H1 (cell line): ENCODE measurements at regions not wholly inside any gene's neighbourhood (a gene's known extent, or its start where the extent isn't known, plus 50 kb on each side); places are given as distances from the start of the nearest gene placed in this dataset.

Experiments used
- TF ChIP-seq, protein P1 (sequence below): fragments of 300-600 bp; sonication (generic); IDR thresholded peaks from 2 replicates; pipeline ENCODE4 v1.7.1; 2012; ENCODE audit warnings: low read length, moderate library complexity, mild to moderate bottlenecking, inconsistent platforms; ENCODE audit not compliant: insufficient replicate concordance

DNA sequence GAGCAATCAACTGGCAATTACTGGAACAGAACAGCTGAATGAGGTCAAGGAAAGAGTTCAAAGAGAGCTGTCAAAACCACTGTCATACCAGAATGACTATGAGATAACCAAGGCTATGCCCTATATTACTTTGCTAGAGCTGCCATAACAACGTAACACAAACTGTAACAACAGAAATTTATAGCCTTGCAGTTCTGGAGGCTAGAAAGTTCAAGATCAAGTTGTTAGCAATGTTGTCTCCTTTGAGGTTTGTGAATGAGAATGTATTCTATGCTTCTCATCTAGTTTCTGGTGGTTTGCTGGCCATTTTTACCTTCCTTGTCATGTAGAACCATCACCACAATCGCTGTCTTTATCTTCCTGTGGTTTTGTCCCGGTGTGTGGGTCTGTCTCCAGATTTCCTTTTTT lies 1323.0 kb upstream of the GJE1 start (continued):
- TF ChIP-seq, protein P1, sequence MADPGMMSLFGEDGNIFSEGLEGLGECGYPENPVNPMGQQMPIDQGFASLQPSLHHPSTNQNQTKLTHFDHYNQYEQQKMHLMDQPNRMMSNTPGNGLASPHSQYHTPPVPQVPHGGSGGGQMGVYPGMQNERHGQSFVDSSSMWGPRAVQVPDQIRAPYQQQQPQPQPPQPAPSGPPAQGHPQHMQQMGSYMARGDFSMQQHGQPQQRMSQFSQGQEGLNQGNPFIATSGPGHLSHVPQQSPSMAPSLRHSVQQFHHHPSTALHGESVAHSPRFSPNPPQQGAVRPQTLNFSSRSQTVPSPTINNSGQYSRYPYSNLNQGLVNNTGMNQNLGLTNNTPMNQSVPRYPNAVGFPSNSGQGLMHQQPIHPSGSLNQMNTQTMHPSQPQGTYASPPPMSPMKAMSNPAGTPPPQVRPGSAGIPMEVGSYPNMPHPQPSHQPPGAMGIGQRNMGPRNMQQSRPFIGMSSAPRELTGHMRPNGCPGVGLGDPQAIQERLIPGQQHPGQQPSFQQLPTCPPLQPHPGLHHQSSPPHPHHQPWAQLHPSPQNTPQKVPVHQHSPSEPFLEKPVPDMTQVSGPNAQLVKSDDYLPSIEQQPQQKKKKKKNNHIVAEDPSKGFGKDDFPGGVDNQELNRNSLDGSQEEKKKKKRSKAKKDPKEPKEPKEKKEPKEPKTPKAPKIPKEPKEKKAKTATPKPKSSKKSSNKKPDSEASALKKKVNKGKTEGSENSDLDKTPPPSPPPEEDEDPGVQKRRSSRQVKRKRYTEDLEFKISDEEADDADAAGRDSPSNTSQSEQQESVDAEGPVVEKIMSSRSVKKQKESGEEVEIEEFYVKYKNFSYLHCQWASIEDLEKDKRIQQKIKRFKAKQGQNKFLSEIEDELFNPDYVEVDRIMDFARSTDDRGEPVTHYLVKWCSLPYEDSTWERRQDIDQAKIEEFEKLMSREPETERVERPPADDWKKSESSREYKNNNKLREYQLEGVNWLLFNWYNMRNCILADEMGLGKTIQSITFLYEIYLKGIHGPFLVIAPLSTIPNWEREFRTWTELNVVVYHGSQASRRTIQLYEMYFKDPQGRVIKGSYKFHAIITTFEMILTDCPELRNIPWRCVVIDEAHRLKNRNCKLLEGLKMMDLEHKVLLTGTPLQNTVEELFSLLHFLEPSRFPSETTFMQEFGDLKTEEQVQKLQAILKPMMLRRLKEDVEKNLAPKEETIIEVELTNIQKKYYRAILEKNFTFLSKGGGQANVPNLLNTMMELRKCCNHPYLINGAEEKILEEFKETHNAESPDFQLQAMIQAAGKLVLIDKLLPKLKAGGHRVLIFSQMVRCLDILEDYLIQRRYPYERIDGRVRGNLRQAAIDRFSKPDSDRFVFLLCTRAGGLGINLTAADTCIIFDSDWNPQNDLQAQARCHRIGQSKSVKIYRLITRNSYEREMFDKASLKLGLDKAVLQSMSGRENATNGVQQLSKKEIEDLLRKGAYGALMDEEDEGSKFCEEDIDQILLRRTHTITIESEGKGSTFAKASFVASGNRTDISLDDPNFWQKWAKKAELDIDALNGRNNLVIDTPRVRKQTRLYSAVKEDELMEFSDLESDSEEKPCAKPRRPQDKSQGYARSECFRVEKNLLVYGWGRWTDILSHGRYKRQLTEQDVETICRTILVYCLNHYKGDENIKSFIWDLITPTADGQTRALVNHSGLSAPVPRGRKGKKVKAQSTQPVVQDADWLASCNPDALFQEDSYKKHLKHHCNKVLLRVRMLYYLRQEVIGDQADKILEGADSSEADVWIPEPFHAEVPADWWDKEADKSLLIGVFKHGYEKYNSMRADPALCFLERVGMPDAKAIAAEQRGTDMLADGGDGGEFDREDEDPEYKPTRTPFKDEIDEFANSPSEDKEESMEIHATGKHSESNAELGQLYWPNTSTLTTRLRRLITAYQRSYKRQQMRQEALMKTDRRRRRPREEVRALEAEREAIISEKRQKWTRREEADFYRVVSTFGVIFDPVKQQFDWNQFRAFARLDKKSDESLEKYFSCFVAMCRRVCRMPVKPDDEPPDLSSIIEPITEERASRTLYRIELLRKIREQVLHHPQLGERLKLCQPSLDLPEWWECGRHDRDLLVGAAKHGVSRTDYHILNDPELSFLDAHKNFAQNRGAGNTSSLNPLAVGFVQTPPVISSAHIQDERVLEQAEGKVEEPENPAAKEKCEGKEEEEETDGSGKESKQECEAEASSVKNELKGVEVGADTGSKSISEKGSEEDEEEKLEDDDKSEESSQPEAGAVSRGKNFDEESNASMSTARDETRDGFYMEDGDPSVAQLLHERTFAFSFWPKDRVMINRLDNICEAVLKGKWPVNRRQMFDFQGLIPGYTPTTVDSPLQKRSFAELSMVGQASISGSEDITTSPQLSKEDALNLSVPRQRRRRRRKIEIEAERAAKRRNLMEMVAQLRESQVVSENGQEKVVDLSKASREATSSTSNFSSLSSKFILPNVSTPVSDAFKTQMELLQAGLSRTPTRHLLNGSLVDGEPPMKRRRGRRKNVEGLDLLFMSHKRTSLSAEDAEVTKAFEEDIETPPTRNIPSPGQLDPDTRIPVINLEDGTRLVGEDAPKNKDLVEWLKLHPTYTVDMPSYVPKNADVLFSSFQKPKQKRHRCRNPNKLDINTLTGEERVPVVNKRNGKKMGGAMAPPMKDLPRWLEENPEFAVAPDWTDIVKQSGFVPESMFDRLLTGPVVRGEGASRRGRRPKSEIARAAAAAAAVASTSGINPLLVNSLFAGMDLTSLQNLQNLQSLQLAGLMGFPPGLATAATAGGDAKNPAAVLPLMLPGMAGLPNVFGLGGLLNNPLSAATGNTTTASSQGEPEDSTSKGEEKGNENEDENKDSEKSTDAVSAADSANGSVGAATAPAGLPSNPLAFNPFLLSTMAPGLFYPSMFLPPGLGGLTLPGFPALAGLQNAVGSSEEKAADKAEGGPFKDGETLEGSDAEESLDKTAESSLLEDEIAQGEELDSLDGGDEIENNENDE: no peak
- TF ChIP-seq, all 59 proteins: peak for 0
